HL-60 (cell line): ENCODE measurements at regions not wholly inside any gene's neighbourhood (a gene's known extent, or its start where the extent isn't known, plus 50 kb on each side); places are given as distances from the start of the nearest gene placed in this dataset.
"Not testable (repeated sequence)": the region's sequence is repeated elsewhere in the genome, so short reads cannot be mapped to it uniquely, and the experiment has no call there.

ENCODE experiments used
- DNase-seq, 2 experiments: peaks; one replicate each; pipeline ENCODE4 v3.0.0-alpha.2; 2010 to 2020; ENCODE audit warnings: low read depth in 1 of 2, low spot score in 1 of 2
- H3K27ac ChIP-seq: fragments of 250-450 bp; sonication (Bioruptor Pico); replicated peaks from 2 replicates; pipeline ENCODE4 v1.5.1; 2020; ENCODE audit warnings: mild to moderate bottlenecking, moderate library complexity
- H3K27me3 ChIP-seq: fragments of 250-450 bp; sonication (Bioruptor Pico); 2 replicates; pipeline ENCODE4 v1.5.1; 2021; ENCODE audit warnings: mild to moderate bottlenecking, moderate library complexity; ENCODE audit not compliant: insufficient read depth, poor library complexity, severe bottlenecking
- H3K4me3 ChIP-seq: replicated peaks from 2 replicates; pipeline ENCODE4 v1.5.1; 2011; ENCODE audit warnings: mild to moderate bottlenecking, control low read depth, low read length; ENCODE audit not compliant: insufficient read depth
- CTCF ChIP-seq: IDR thresholded peaks from one replicate; pipeline ENCODE4 v1.5.1; 2011; ENCODE audit warnings: low read length, control low read depth, inconsistent platforms; ENCODE audit not compliant: insufficient read depth
- GABPA ChIP-seq: IDR thresholded peaks from 2 replicates; pipeline ENCODE4 v1.6.1; 2012; ENCODE audit warnings: low read depth
- POLR2AphosphoS5 ChIP-seq: IDR thresholded peaks from 2 replicates; pipeline ENCODE4 v1.6.1; 2012; ENCODE audit warnings: low read depth
- REST ChIP-seq: IDR thresholded peaks from 2 replicates; pipeline ENCODE4 v1.6.1; 2012; ENCODE audit warnings: low read depth; ENCODE audit not compliant: insufficient replicate concordance
- SPI1 ChIP-seq: IDR thresholded peaks from 2 replicates; pipeline ENCODE4 v1.6.1; 2012; ENCODE audit warnings: low read depth, mild to moderate bottlenecking, borderline replicate concordance

GRCh38 chr3:164306042-164306441 is 772.3 kb downstream of the SI start:
- no peaks in the 10 kb centered on the region for H3K27me3 ChIP-seq
- H3K4me3 ChIP-seq, result no peak overlapping the region
- TF ChIP-seq SPI1 (no peak), GABPA (no peak), POLR2AphosphoS5 (no peak), CTCF (no peak), REST (no peak)
- H3K27ac ChIP-seq, result no peak overlapping the region
- no peak for DNase-seq

- Histone ChIP-seq H3K27ac (no peak overlapping the region), H3K4me3 (no peak overlapping the region), H3K27me3 (no peaks in the 10 kb centered on the region)
- TF ChIP-seq GABPA, result no peak
- TF ChIP-seq POLR2AphosphoS5, result no peak
- no peak for TF ChIP-seq CTCF
- TF ChIP-seq REST, result no peak
- TF ChIP-seq SPI1, result no peak
- no peak for DNase-seq
Measured at GRCh38 chr3:164303894-164304293, 774.4 kb downstream of the SI start.

- H3K27ac ChIP-seq, result no peak overlapping the region
- H3K27me3 ChIP-seq, result no peaks in the 10 kb centered on the region
- no peak for DNase-seq
- TF ChIP-seq REST (no peak), SPI1 (no peak), POLR2AphosphoS5 (no peak), CTCF (no peak)
- H3K4me3 ChIP-seq, result no peak overlapping the region
Measured at GRCh38 chr3:164302622-164303021, 775.7 kb downstream of the SI start.

- not testable (repeated sequence) for DNase-seq, H3K4me3 ChIP-seq, H3K27me3 ChIP-seq, H3K27ac ChIP-seq
Measured at GRCh38 chr3:164291486-164291885, 786.8 kb downstream of the SI start.
